CD4-positive, alpha-beta T cell treated with Interleukin-15 for 4 hours (primary cell): ENCODE measurements at regions not wholly inside any gene's neighbourhood (a gene's known extent, or its start where the extent isn't known, plus 50 kb on each side); places are given as distances from the start of the nearest gene placed in this dataset.
"Not testable (repeated sequence)": the region's sequence is repeated elsewhere in the genome, so short reads cannot be mapped to it uniquely, and the experiment has no call there.

Source experiments
- DNase-seq: peaks from one replicate; pipeline ENCODE4 v3.0.0-alpha.2; 2020; ENCODE audit warnings: low spot score

GRCh38 chr6:139990856-139991465, 616.5 kb upstream of the CITED2 start:
- no peak for DNase-seq

GRCh38 chr6:139990026-139990686, 615.7 kb upstream of the CITED2 start:
- DNase-seq: no peak

- DNase-seq: no peak
Observed at GRCh38 chr6:139988685-139989084, 614.2 kb upstream of the CITED2 start.

- no peak for DNase-seq
Observed at GRCh38 chr6:139987091-139987490, 612.6 kb upstream of the CITED2 start.

GRCh38 chr6:139985236-139985815, 610.9 kb upstream of the CITED2 start:
- DNase-seq: no peak

GRCh38 chr6:139984317-139984716, 609.9 kb upstream of the CITED2 start:
- no peak for DNase-seq

- no peak for DNase-seq
Observed at GRCh38 chr6:139983555-139984276, 609.3 kb upstream of the CITED2 start.

- no peak for DNase-seq
Observed at GRCh38 chr6:139982652-139983295, 608.3 kb upstream of the CITED2 start.

GRCh38 chr6:139982195-139982594, 607.7 kb upstream of the CITED2 start:
- DNase-seq: no peak

- DNase-seq: no peak
Observed at GRCh38 chr6:139981768-139982181, 607.3 kb upstream of the CITED2 start.

GRCh38 chr6:139981066-139981624, 606.7 kb upstream of the CITED2 start:
- DNase-seq: no peak

GRCh38 chr6:139980631-139981030, 606.2 kb upstream of the CITED2 start:
- not testable (repeated sequence) for DNase-seq

- no peak for DNase-seq
Observed at GRCh38 chr6:139979021-139979725, 604.7 kb upstream of the CITED2 start.

GRCh38 chr6:139977887-139978332, 603.5 kb upstream of the CITED2 start:
- no peak for DNase-seq

- no peak for DNase-seq
Observed at GRCh38 chr6:139973669-139974344, 599.4 kb upstream of the CITED2 start.

- no peak for DNase-seq
Observed at GRCh38 chr6:139972116-139972515, 597.7 kb upstream of the CITED2 start.

GRCh38 chr6:139970591-139970991, 596.1 kb upstream of the CITED2 start:
- no peak for DNase-seq

- DNase-seq: no peak
Observed at GRCh38 chr6:139967497-139967896, 593.0 kb upstream of the CITED2 start.

GRCh38 chr6:139965393-139965792, 590.9 kb upstream of the CITED2 start:
- no peak for DNase-seq

GRCh38 chr6:139964737-139965136, 590.3 kb upstream of the CITED2 start:
- DNase-seq: no peak
